NCI-H1694 (cell line): ENCODE measurements at regions not wholly inside any gene's neighbourhood (a gene's known extent, or its start where the extent isn't known, plus 50 kb on each side); places are given as distances from the start of the nearest gene placed in this dataset.
"Not testable (repeated sequence)": the region's sequence is repeated elsewhere in the genome, so short reads cannot be mapped to it uniquely, and the experiment has no call there.

Experiments used
- DNase-seq: peaks from one replicate; lab custom pipeline; 2025; lab: John Stamatoyannopoulos, UW

- no peak for DNase-seq
Observed at GRCh38 chr2:59875836-59876235, 677.6 kb downstream of the BCL11A start.

DNA sequence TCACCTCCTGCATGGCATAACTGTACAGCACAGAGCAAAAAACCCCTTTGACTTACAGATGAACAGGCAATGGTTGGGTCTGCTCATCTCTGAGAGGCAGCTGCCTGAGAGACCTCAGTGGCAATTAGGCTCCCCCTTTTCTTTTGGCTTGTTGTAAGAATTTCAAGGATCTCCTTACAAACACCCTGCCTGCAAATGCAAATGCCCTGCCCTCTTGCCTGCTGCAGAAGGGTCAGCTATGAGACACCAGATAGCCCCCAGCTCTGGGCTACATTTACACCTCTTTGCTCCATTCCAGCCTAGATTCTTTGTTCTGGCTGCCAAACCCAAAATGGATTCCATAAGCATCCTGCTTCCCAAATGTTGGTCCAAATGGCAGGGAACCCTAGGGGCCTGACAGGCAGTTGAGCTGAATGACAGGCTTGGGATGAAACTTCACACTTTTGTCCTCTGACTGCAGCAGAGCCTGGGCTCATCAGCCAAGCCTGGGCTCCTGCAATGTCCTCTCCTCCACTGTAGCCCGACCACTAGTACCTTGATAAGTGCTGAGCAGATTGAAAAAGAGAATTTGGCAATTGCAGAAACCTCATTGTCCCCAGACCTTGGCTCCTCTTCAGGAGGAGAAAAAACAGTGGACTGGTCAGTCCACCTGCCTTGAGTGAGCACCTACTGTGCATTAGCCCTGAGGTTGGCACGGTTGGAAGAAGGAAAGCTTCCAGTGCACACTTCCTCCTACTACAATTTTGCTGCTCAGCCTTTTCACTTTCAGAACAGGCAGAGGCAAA lies 678.3 kb downstream of the BCL11A start:
- no peak for DNase-seq

DNA sequence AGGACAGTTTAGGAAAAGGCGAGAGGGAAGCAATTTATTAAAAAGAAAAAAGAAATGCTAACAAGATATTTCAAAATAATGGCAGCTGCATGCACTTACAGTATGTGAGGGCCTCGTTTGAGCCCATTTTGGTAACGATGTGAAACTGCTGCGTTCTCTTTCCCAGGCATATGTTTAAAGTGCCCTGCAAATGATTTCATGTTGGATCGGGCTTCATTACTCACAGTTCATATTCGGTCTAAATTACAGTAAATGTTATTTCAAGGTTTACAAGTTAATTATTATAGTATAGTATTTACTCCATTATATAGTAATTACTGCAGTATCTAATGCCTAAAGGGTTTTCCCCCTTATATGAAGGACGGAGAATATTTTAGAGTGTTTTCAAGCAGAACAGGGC lies 679.1 kb downstream of the BCL11A start:
- DNase-seq: no peak

GRCh38 chr2:59871830-59872229 lies 681.6 kb downstream of the BCL11A start:
- DNase-seq: no peak

DNA sequence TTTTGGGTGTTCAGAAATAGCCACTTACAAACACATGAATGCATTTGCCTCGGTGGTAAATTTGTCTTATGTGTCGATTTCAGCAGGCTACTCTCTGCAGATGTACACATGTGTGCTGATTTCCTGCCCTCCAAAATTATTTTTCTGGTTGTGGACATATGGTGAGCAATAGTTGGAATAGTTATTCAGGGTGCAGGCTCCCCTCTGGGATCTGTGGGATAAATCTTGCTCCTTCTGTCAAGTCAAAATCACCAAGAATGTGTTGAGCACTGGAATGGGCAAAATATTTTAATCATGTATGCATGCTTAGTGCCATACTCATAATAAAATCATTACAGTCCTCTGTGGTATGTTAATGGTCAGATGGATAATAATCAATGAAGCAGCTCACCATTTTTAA lies 684.5 kb downstream of the BCL11A start:
- no peak for DNase-seq

- no peak for DNase-seq
Observed at GRCh38 chr2:59866436-59866835, 687.0 kb downstream of the BCL11A start.

DNA sequence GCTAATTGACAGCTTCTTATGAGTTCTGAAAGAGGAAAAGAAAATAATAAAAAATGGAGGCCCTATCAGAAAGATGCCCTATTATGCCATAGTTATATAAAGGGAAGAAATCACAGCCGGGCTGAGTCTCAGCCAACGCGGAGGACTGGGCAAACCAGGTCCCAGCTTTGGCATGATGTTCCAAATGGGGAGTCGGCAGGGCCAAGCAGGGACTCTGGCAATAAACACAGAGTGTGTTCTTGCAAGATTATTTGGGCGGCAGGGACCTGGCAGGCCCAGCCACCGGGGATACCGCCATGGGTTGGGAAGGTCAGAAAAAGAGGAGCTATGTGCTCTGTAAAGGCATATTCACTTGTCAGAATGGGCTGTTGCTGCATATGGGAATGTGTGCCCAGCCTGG lies 694.9 kb downstream of the BCL11A start:
- DNase-seq: no peak

GRCh38 chr2:59857109-59857508 lies 696.3 kb downstream of the BCL11A start:
- DNase-seq: no peak

- no peak for DNase-seq
Observed at GRCh38 chr2:59856391-59856790, 697.1 kb downstream of the BCL11A start.

- DNase-seq: no peak
Observed at GRCh38 chr2:59853032-59853431, 700.4 kb downstream of the BCL11A start.

DNA sequence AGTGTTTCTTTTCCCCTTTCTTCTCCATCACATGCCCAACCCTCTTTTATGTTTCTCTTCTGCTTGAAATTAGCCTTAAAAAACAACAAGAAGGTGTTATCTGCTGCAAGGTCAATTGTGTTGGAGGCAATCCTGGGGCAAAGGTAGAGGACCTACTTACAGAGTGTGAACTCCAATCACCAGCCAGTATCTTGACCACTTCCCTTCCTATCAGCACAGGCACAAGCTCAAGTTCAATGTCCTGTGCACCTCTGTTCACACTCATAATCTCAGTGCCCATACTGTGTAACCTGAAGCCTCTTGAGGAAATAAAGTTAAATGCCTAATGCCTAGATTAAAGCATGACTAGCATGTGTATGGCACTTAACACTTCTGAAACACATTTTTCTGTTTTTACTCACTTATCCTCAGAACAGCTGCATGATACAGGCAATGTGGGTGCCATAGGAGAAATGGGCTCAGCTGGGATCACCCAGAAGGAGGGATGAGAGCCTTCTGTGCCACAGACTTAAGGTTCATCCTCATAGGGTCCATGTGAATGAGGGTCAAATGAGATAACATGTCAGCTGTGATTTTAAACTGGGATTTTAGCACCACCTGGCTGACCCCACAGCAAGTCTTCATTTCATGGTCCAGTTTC lies 701.5 kb downstream of the BCL11A start:
- no peak for DNase-seq

DNA sequence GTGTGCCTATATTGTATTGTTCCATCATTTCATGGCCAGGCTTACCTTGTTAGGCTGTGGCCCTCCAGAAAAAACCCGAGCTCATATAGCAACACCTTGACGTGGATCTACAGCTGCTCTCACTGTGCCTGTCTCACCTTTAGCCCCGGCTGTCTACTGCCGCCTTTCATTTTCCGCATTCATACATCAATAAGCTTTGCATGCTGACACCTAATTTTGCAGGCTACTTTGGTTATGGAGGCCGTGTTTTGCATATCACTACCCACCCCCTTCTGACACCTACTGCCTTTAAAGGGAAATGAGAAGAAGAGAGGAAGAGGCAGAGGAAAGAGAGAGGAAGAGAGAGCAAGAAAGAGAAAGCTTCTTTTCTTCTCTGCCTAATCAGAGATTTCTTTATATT lies 702.9 kb downstream of the BCL11A start:
- DNase-seq: no peak

GRCh38 chr2:59833941-59834340 lies 719.5 kb downstream of the BCL11A start:
- no peak for DNase-seq

DNA sequence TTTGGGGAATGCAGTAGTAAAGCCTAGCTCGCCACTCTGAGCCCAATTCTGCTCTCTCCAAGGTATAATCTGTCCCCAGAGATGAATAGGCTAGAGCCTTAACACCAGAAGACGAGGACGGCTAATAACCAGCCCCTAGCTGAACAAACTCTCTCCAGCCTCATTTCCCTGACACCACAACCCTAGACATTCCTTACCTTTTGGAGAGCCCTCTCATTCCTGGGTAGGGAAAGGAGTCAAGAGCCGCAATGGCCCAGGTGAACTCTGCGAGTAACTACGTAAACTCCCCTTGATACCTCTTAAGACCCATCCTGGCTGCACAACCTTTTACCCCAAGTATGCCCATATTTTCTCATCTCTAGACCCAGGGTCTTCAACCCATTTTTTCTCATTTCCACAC lies 722.9 kb downstream of the BCL11A start:
- no peak for DNase-seq

DNA sequence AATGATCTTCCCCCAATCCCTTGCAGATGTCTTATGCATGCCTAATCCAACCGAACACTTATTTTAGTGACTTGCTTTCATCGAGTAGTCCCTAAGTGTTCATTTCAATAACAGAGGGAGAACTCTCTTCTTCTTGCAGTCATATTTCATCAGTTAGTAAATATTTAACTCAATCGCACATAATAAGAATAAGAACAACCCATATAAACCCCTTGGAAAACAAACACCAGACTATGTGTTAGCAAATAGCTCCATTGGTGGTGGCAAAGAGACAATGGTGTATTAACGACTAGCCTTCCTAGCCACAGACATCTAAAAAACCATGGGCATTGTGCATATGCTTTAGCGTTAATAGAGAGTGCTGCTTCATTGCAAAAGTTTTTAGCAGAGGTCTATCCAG lies 725.8 kb downstream of the BCL11A start:
- no peak for DNase-seq

- DNase-seq: no peak
Observed at GRCh38 chr2:59826177-59826576, 727.3 kb downstream of the BCL11A start.

DNA sequence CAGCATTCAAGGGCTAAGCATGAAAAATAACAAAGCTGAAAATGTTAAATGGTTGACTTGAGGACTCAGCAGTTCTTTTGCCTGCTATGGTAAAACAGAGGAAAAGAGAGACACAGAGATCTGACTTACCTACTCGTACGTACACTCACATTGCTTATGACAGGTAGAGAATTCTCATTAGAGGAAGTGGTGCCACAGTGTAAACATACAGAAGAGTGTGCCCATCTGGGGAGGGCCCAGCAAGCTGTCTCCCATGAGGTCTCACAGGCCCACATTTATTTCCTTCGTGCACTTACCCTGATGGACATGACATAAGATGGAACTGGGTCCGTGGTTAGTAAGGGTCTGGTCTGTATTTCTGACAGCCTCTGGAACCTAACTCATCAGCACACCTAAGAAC lies 729.1 kb downstream of the BCL11A start:
- no peak for DNase-seq

DNA sequence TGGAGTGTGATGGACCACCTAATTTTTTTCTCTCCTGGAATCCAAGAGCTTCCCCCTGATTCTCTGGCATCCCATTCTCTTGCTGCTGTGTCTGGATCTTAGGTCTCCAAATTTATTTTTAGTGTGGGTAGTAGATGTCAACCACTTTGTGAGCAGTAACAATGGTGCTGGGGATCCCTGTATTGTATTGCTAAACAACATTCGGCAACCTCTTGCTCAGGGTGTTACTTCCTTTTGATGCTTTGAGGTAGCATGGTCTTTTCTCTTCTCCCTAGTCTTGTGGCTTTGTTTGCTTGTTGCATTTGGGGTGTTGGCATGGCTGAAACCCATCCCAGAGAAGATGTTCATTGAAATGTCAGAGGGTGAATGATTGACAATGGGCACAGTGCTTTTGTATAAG lies 737.4 kb downstream of the BCL11A start:
- no peak for DNase-seq

DNA sequence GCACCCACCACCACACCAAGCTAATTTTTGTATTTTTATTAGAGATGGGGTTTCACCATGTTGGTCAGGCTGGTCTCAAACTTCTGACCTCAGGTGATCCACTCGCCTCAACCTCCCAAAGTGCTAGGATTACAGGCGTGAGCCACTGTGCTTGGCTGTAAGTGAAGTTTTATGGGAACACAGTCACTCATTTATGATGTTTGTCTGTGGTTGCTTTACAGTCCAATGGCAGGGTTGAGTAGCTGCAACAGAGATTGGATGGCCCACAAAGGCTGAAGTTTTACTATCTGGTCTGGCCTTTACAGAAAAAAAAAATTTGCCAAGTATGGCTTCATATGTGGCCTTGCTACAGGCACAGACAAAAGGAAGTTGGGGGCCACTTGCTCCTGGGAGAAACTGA lies 743.2 kb downstream of the BCL11A start:
- DNase-seq: not testable (repeated sequence)

- no peak for DNase-seq
Observed at GRCh38 chr2:59806486-59806885, 747.0 kb downstream of the BCL11A start.

GRCh38 chr2:59804732-59805131 lies 748.7 kb downstream of the BCL11A start:
- DNase-seq: no peak

- no peak for DNase-seq
Observed at GRCh38 chr2:59803586-59803985, 749.9 kb downstream of the BCL11A start.

- no peak for DNase-seq
Observed at GRCh38 chr2:59798687-59799232, 754.7 kb downstream of the BCL11A start.
